Stimulated activated CD8-positive, alpha-beta memory T cell treated with anti-CD3 and anti-CD28 coated beads, Interleukin-4, amount 100 ng/mL, for 1 hour (primary cell): ENCODE measurements at regions not wholly inside any gene's neighbourhood (a gene's known extent, or its start where the extent isn't known, plus 50 kb on each side); places are given as distances from the start of the nearest gene placed in this dataset.
"Not testable (repeated sequence)": the region's sequence is repeated elsewhere in the genome, so short reads cannot be mapped to it uniquely, and the experiment has no call there.

ENCODE experiments used
- DNase-seq, 2 donors: peaks; one replicate each; pipeline ENCODE4 v3.0.0-alpha.2; 2020; ENCODE audit warnings: low read depth in 2 of 2, low spot score in 1 of 2

- DNase-seq = not testable (repeated sequence)
Observed at GRCh38 chr4:66746918-66747317, 798.4 kb downstream of the CENPC start.

- DNase-seq = no peak
Observed at GRCh38 chr4:66741081-66741480, 804.2 kb downstream of the CENPC start.

DNA sequence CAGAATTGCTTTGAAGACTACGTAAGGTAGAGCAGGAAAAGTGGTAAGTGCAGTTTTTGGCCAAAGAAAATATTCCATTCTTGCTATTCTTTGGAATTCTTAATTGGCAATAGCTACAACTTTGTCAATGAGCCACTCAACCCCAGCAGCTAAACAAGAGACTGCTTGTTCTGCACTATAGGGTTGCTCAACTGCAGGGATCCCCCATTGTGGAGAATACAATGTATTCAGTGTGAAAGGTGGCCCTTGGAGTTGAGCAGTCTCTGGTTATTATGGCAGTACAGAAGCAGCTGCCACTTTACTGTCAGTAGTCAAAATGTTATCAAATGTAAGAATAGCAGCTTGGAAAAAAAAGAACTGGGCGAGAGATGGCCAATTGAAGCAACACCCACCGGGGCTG lies 808.7 kb downstream of the CENPC start:
- no peak for DNase-seq

DNA sequence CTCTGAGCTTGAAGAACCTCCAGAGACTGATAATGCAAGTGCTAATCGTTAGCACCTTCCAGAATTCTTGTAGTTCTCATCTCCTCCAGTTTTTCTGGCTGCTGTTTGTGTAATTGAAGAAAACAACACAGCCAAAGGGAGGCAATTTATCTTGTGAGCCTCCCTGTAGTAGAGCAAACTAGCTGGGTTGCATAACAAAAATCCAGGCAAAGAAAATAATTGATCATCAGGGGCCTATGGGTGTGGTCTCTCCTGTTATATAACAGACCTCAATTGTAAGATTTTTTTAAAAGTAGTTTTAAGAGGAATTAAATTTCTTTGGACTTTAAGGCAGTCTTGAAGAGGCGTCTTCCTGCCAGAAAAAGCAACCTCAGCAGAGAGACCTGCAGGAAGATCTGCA lies 817.0 kb downstream of the CENPC start:
- DNase-seq = no peak

DNA sequence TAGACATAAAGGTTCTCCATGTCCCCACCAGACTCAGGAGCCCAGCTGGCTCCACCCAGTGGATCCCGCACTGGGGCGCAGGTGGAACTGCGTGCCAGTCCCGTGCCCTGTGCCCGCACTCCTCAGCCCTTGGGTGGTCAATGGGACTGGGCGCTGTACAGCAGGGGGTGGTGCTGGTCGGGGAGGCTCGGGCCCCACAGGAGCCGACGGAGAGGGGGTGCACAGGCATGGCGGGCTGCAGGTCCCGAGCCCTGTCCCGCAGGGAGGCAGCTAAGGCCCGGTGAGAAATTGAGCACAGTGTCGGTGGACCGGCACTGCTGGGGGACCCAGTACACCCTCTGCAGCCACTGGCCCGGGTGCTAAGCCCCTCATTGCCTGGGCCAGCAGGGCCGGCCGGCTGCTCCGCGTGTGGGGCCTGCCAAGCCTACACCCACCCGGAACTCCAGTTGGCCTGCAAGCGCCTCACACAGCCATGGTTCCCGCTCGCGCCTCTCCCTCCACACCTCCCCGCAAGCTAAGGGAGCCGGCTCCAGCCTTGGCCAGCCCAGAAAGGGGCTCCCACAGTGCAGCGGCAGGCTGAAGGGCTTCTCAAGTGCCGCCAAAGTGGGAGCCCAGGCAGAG lies 832.9 kb downstream of the CENPC start:
- DNase-seq = not testable (repeated sequence)

DNA sequence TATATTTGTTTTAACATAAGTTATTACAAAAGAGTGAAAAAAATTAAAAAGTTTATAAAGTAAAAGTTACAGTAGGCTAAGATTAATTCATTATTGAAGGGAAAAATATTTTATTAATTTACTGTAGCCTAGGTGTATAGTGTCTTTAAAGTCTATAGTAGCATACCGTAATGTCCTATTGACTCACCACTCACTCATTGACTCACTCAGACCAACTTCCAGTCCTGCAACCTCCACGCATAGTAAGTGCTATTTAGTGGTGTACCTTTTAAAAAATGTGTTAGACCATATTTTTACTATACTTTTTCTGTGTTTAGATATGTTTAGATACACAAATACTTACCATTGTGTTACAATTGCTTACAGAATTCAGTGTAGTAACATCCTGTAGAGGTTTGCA lies 841.1 kb downstream of the CENPC start:
- DNase-seq = no peak

DNA sequence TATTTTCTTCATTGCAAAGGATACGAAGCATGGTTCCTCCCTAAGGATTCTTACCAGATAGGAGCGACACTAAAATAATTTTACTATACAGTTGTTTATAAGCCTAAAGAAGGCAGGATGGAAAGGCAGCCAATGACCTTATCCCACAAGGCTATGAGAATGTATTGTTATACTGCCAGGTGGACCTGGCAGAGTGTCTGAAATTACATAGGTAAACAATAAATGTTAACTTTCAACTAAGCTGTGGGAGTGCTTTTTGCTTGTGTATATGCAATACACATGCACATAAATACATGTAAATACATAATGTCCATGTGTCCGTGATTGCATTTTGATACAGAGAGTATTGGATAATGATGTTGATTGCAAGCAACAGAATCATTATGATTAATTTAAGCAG lies 850.6 kb downstream of the CENPC start:
- DNase-seq = no peak

DNA sequence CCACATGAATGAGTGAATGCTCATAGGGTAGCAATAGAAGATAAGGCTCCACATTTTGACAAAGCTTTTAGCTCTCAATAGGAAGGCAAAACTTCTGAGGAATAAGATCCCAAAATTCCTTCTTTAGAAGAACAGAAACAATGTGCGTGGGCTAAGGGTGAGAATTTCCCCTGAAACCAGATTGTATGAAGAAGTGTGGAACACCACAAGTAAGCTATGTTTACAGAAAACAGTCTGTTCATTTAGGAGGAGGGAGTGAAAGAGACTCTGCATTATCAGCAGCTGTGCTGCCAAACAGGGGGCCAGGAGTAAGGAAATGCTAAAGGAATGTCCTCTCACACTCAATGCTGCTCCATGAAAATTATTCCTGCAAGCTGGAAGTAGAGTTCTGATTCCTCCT lies 851.6 kb downstream of the CENPC start:
- no peak for DNase-seq

GRCh38 chr4:66691101-66691500 lies 854.2 kb downstream of the CENPC start:
- DNase-seq = no peak

DNA sequence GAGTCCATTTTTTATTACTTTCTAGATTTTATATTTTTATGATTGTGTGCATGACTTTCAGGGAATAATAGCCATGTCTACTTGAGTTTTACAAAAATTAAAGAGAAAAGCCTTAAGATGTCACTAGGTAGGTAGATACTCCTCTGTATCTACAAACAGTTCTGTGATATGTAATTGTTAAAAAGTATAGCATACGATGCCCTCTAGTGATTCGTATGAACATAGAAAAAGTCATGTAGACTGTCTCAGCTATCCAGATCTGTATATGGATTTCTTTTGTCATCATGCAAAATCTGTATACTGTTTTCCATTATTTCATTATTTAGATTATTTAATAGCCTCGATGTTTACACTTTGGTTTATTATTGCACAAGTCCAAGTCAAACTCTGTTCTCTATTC lies 856.6 kb downstream of the CENPC start:
- no peak for DNase-seq

GRCh38 chr4:66687459-66687858 lies 857.8 kb downstream of the CENPC start:
- no peak for DNase-seq

GRCh38 chr4:66681962-66682361 lies 863.3 kb downstream of the CENPC start:
- DNase-seq = no peak

- no peak for DNase-seq
Observed at GRCh38 chr4:66667249-66667648, 878.1 kb downstream of the CENPC start.

- no peak for DNase-seq
Observed at GRCh38 chr4:66662620-66663019, 882.7 kb downstream of the CENPC start.

GRCh38 chr4:66658809-66659208 lies 886.5 kb downstream of the CENPC start:
- DNase-seq = no peak

GRCh38 chr4:66655505-66655904 lies 889.8 kb downstream of the CENPC start:
- DNase-seq = no peak

DNA sequence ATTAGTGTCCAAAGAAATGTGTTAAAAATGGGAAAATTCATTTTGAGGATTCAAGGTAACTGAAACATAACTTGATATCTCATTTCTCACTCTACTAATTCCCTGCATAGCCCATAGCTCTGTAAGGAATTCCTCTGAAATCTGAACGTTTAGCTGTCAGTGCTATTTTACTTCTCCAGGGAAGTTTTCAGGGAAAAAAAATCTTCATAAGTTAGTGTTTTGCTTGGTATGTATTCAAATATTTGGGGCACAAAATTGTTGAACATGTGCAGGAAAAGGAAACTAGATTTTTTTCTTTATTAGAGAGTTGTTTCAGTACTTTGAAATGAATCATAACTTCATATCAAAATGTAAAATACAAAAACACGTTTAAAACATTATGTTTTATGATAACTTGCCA lies 891.4 kb downstream of the CENPC start:
- no peak for DNase-seq

GRCh38 chr4:66649236-66649635 lies 896.1 kb downstream of the CENPC start:
- DNase-seq = no peak

GRCh38 chr4:66647926-66648325 lies 897.4 kb downstream of the CENPC start:
- DNase-seq = no peak

GRCh38 chr4:66647476-66647875 lies 897.8 kb downstream of the CENPC start:
- DNase-seq = no peak

DNA sequence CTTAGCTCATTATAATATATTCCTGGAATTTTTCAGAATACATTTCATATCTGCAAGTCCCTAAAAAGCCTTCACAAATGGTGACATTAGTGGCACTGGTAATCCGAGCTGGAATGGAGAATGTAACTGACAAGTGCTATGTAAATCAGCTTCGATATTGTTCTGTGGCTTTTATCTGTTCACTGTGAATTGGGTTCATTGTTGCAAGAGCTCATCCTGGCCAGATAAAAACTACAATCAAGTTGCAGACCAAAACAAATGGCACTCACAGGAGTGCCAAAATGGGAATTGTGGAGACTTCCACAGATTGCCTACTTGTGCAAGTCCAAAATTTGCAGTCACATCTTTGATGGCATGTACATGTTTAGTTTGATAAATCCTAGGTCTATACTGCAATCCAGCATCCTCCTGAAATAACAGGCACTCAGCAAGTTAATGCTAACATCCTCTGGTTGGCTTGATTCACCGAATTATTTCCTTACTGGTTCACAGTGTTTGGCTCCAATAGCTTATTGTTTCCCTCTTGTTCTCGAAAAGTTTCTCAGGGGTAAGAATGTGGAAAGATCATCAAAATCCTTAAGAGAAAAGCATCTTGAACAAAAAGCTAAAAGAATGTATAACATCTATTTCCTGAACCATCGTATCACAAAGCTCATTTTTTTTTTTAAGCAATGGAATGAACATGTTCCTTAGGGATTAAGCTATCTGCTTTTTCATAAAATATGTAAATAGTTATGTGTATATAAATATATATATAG lies 904.9 kb downstream of the CENPC start:
- no peak for DNase-seq

GRCh38 chr4:66639361-66639760 lies 905.9 kb downstream of the CENPC start:
- no peak for DNase-seq

GRCh38 chr4:66636349-66636748 lies 909.0 kb downstream of the CENPC start:
- no peak for DNase-seq
